Stimulated activated naive B cell treated with anti-CD40 and anti-IgM and Interleukin-4, amounts not matched to agents 10 μg/mL and 1 μg/mL and 100 μg/mL, for 72 hours (primary cell): ENCODE measurements at regions not wholly inside any gene's neighbourhood (a gene's known extent, or its start where the extent isn't known, plus 50 kb on each side); places are given as distances from the start of the nearest gene placed in this dataset.

Experiments used
- ATAC-seq, 2 donors: fragments of 150-1000 bp; cut with Tn5 transposase; replicated peaks; 2 replicates each; pipeline ENCODE4 v1.10.0; 2021; ENCODE audit warnings: moderate library complexity in 1 of 2
- DNase-seq: peaks from one replicate; pipeline ENCODE4 v3.0.0; 2021
- H3K27ac Mint-ChIP-seq: one replicate; pipeline ENCODE4 v1.8.0; 2022; ENCODE audit warnings: mild to moderate bottlenecking, mixed read lengths
- H3K27me3 Mint-ChIP-seq, 2 donors: one replicate each; pipeline ENCODE4 v1.8.0; 2022; ENCODE audit warnings: mixed read lengths in 2 of 2
- H3K36me3 Mint-ChIP-seq, 2 donors: one replicate each; pipeline ENCODE4 v1.8.0; 2022; ENCODE audit warnings: mixed read lengths in 2 of 2, mild to moderate bottlenecking in 1 of 2
- H3K4me1 Mint-ChIP-seq, 2 donors: one replicate each; pipeline ENCODE4 v1.8.0; 2022; ENCODE audit warnings: mixed read lengths in 2 of 2, mild to moderate bottlenecking in 1 of 2
- H3K4me3 Mint-ChIP-seq, 2 donors: one replicate each; pipeline ENCODE4 v1.8.0; 2022; ENCODE audit warnings: mild to moderate bottlenecking in 2 of 2, mixed read lengths in 2 of 2, moderate library complexity in 1 of 2
- H3K9me3 Mint-ChIP-seq, 2 donors: one replicate each; pipeline ENCODE4 v1.8.0; 2022; ENCODE audit warnings: mixed read lengths in 2 of 2, mild to moderate bottlenecking in 1 of 2

GRCh38 chr2:120859128-120859527, 123.5 kb downstream of the GLI2 start:
- Mint-ChIP-seq H3K9me3 (no peaks in the 10 kb centered on the region), H3K27me3 (peaks cover 0 to 6% of the 10 kb centered on the region in 2 donors), H3K4me1 (no peaks in the 10 kb centered on the region), H3K27ac (no peak overlapping the region), H3K4me3 (no peak overlapping the region), H3K36me3 (no peaks in the 10 kb centered on the region)
- ATAC-seq = no peak
- no peak for DNase-seq

- Mint-ChIP-seq H3K4me1 (no peaks in the 10 kb centered on the region), H3K9me3 (no peaks in the 10 kb centered on the region), H3K27ac (no peak overlapping the region), H3K36me3 (no peaks in the 10 kb centered on the region), H3K4me3 (no peak overlapping the region), H3K27me3 (peaks cover 0 to 6% of the 10 kb centered on the region in 2 donors)
- ATAC-seq (no peak), DNase-seq (no peak)
These were observed 124.3 kb downstream of the GLI2 start for GRCh38 chr2:120859814-120860578.

GRCh38 chr2:120860579-120860922, 124.9 kb downstream of the GLI2 start:
- peaks cover 0 to 6% of the 10 kb centered on the region in 2 donors for H3K27me3 Mint-ChIP-seq
- no peaks in the 10 kb centered on the region for H3K9me3 Mint-ChIP-seq
- H3K27ac Mint-ChIP-seq = no peak overlapping the region
- no peak for DNase-seq
- no peak overlapping the region for H3K4me3 Mint-ChIP-seq
- no peak for ATAC-seq
- H3K36me3 Mint-ChIP-seq = no peaks in the 10 kb centered on the region
- H3K4me1 Mint-ChIP-seq = no peaks in the 10 kb centered on the region

- no peaks in the 10 kb centered on the region for H3K36me3 Mint-ChIP-seq
- ATAC-seq (no peak), DNase-seq (no peak)
- H3K4me1 Mint-ChIP-seq = no peaks in the 10 kb centered on the region
- peaks cover 2 to 11% of the 10 kb centered on the region in 2 donors for H3K27me3 Mint-ChIP-seq
- no peaks in the 10 kb centered on the region for H3K9me3 Mint-ChIP-seq
- H3K4me3 Mint-ChIP-seq = no peak overlapping the region
- H3K27ac Mint-ChIP-seq = no peak overlapping the region
These were observed 125.5 kb downstream of the GLI2 start for GRCh38 chr2:120861191-120861575.

- ATAC-seq = no peak
- H3K27me3 Mint-ChIP-seq = peaks cover 4 to 16% of the 10 kb centered on the region in 2 donors
- H3K9me3 Mint-ChIP-seq = no peaks in the 10 kb centered on the region
- no peak for DNase-seq
- no peak overlapping the region for H3K27ac Mint-ChIP-seq
- no peak overlapping the region for H3K4me3 Mint-ChIP-seq
- H3K36me3 Mint-ChIP-seq = no peaks in the 10 kb centered on the region
- no peaks in the 10 kb centered on the region for H3K4me1 Mint-ChIP-seq
These were observed 126.0 kb downstream of the GLI2 start for GRCh38 chr2:120861576-120862191.

GRCh38 chr2:120862201-120863060, 126.8 kb downstream of the GLI2 start:
- ATAC-seq (no peak), DNase-seq (no peak)
- H3K27me3 Mint-ChIP-seq = peaks cover 10 to 24% of the 10 kb centered on the region in 2 donors
- no peaks in the 10 kb centered on the region for H3K9me3 Mint-ChIP-seq
- H3K4me3 Mint-ChIP-seq = no peak overlapping the region
- H3K27ac Mint-ChIP-seq = no peak overlapping the region
- no peaks in the 10 kb centered on the region for H3K4me1 Mint-ChIP-seq
- no peaks in the 10 kb centered on the region for H3K36me3 Mint-ChIP-seq

- H3K4me3 Mint-ChIP-seq = no peak overlapping the region
- H3K9me3 Mint-ChIP-seq = no peaks in the 10 kb centered on the region
- no peak overlapping the region for H3K27ac Mint-ChIP-seq
- ATAC-seq (no peak), DNase-seq (no peak)
- H3K27me3 Mint-ChIP-seq = peaks cover 17 to 31% of the 10 kb centered on the region in 2 donors
- no peaks in the 10 kb centered on the region for H3K4me1 Mint-ChIP-seq
- no peaks in the 10 kb centered on the region for H3K36me3 Mint-ChIP-seq
These were observed 127.5 kb downstream of the GLI2 start for GRCh38 chr2:120863146-120863545.

GRCh38 chr2:120863661-120864320, 128.1 kb downstream of the GLI2 start:
- Mint-ChIP-seq H3K27me3 (peaks cover 23 to 37% of the 10 kb centered on the region in 2 donors), H3K9me3 (no peaks in the 10 kb centered on the region), H3K27ac (no peak overlapping the region), H3K4me1 (no peaks in the 10 kb centered on the region), H3K36me3 (no peaks in the 10 kb centered on the region), H3K4me3 (no peak overlapping the region)
- DNase-seq (no peak), ATAC-seq (no peak)

GRCh38 chr2:120864981-120865380, 129.3 kb downstream of the GLI2 start:
- no peak overlapping the region for H3K4me3 Mint-ChIP-seq
- no peak for ATAC-seq
- H3K27me3 Mint-ChIP-seq = peaks cover 31 to 49% of the 10 kb centered on the region in 2 donors
- no peaks in the 10 kb centered on the region for H3K9me3 Mint-ChIP-seq
- no peaks in the 10 kb centered on the region for H3K4me1 Mint-ChIP-seq
- H3K27ac Mint-ChIP-seq = no peak overlapping the region
- DNase-seq = no peak
- H3K36me3 Mint-ChIP-seq = no peaks in the 10 kb centered on the region

GRCh38 chr2:120865656-120866055, 130.0 kb downstream of the GLI2 start:
- H3K9me3 Mint-ChIP-seq = no peaks in the 10 kb centered on the region
- no peaks in the 10 kb centered on the region for H3K4me1 Mint-ChIP-seq
- ATAC-seq (no peak), DNase-seq (no peak)
- H3K27ac Mint-ChIP-seq = no peak overlapping the region
- no peaks in the 10 kb centered on the region for H3K36me3 Mint-ChIP-seq
- no peak overlapping the region for H3K4me3 Mint-ChIP-seq
- peaks cover 38 to 56% of the 10 kb centered on the region in 2 donors for H3K27me3 Mint-ChIP-seq

GRCh38 chr2:120866071-120866470, 130.4 kb downstream of the GLI2 start:
- H3K9me3 Mint-ChIP-seq = no peaks in the 10 kb centered on the region

GRCh38 chr2:120866483-120867140, 130.9 kb downstream of the GLI2 start:
- H3K4me1 Mint-ChIP-seq = no peaks in the 10 kb centered on the region
- DNase-seq (no peak), ATAC-seq (no peak)
- no peaks in the 10 kb centered on the region for H3K9me3 Mint-ChIP-seq
- no peak overlapping the region for H3K27ac Mint-ChIP-seq
- H3K27me3 Mint-ChIP-seq = peaks cover 43 to 57% of the 10 kb centered on the region in 2 donors
- H3K36me3 Mint-ChIP-seq = no peaks in the 10 kb centered on the region
- H3K4me3 Mint-ChIP-seq = no peak overlapping the region

More at GRCh38 chr2:120866071-120866470, 130.4 kb downstream of the GLI2 start:
- Mint-ChIP-seq H3K27ac (no peak overlapping the region), H3K36me3 (no peaks in the 10 kb centered on the region), H3K4me1 (no peaks in the 10 kb centered on the region), H3K4me3 (no peak overlapping the region), H3K27me3 (peaks cover 40 to 57% of the 10 kb centered on the region in 2 donors)
- DNase-seq = no peak
- no peak for ATAC-seq

- no peaks in the 10 kb centered on the region for H3K9me3 Mint-ChIP-seq
- ATAC-seq (no peak), DNase-seq (no peak)
- H3K4me1 Mint-ChIP-seq = no peaks in the 10 kb centered on the region
- H3K36me3 Mint-ChIP-seq = no peaks in the 10 kb centered on the region
- H3K27ac Mint-ChIP-seq = no peak overlapping the region
- peaks cover 43 to 57% of the 10 kb centered on the region in 2 donors for H3K27me3 Mint-ChIP-seq
- H3K4me3 Mint-ChIP-seq = no peak overlapping the region
These were observed 131.9 kb downstream of the GLI2 start for GRCh38 chr2:120867290-120868241.
